ENCODE measurements at regions not wholly inside any gene's neighbourhood (a gene's known extent, or its start where the extent isn't known, plus 50 kb on each side); places are given as distances from the start of the nearest gene placed in this dataset.

DNA sequence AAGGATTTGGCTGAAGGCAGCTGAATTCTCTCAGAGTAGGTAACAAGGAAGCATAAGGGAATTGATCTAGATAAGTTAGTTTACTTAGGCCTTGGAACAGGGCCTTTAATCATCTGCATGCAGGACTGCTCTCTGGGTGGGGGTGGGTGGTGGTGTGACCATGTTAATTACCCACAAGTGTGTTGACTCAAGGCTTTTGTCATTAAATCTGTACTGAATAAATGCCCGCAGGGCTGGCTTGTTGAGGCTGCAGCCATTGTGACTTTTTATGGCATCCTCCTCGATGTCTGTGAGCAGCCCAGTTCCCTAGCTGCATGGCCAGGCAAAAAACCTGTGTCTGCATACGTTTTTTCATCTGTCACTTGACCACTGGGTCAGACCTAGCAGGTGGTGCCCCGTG lies 63.5 kb upstream of the ASCC3 start:
- no peak for DNase-seq (ENCODE audit: low read depth, low spot score)

DNA sequence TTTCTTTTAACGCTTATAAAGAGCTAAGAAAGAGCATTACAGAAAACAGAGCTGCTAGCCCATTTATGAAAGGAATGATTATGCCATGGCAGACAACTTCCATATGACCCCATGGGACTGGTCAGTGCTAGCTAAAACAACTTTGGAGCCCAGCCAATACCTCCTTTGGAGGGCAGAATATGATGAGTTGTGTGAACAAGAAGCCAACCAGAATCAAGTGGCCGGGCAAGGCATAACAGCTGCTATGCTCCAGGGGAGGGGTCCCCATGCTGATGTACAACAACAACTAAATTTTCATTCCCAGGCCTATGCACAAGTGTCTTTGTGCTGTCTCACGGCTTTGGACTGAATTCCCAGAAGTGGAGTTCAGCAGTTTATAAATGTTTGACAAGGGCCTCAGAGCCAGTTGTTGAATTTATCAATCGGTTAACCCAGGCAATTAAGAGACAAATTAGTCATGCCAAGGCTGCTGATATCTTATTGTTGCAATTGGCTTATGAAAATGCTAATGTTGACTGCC lies 65.0 kb upstream of the ASCC3 start:
- no peak for DNase-seq (ENCODE audit: low read depth, low spot score)

GRCh38 chr6:100946711-100947110 lies 65.6 kb upstream of the ASCC3 start:
- DNase-seq (ENCODE audit: low read depth, low spot score) = no peak

- DNase-seq (ENCODE audit: low read depth, low spot score) = no peak
Measured at GRCh38 chr6:100948381-100949133, 67.4 kb upstream of the ASCC3 start.

GRCh38 chr6:100952006-100952405 lies 70.9 kb upstream of the ASCC3 start:
- DNase-seq (ENCODE audit: low read depth, low spot score) = no peak

DNA sequence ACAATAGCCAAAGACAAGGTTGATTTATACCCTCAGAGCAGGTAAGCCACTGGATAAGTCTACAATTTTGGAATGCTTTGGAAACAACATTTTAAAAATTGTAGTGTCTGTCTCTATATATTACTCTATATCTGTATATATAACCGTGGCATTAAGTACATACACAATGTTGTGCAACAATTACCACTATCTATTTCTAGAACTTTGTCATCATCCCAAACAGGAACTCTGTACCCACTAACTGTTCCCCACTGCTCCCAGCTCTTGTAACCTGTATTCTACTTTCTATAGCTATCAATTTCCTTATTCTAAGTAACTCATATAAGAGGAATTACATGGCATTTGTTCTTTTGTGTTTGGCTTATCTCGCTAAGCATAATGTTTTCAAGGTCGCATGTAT lies 78.2 kb upstream of the ASCC3 start:
- DNase-seq (ENCODE audit: low read depth, low spot score) = no peak

DNA sequence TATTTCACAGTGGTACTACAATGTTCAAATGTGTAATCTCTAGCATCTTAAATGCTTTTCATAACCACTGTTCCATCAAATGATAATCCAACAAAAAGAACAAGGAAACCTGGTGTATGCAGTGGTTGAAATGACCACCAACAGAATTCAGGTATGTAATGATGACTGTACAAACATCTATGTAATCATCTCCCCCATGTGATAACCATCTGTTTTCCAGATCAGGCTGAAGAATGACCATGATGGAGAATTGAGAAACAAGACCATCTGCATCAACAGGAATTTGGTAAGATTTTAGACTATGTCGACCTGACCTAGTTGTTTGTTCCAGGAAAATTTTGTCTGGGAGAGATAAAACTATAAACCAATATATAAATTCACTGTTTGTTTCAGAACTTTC lies 81.3 kb upstream of the ASCC3 start:
- DNase-seq (ENCODE audit: low read depth, low spot score) = no peak

GRCh38 chr6:100965067-100965466 lies 83.9 kb upstream of the ASCC3 start:
- no peak for DNase-seq (ENCODE audit: low read depth, low spot score)

DNA sequence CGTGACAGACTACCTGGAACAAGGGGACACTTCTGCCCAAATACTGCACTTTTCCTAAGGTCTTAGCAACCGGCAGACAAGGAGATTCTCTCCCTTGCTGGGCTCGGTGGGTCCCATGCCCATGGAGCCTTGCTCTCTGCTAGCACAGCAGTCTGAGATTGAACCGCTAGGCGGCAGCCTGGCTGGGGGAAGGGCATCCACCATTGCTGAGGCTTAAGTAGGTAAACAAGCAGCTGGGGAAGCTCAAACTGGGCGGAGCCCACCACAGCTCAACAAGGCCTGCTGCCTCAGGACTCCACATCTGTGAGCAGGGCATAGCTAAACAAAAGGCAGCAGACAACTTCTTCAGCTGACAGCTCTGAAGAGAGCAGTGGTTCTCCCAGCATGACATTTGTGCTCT lies 87.8 kb upstream of the ASCC3 start:
- DNase-seq (ENCODE audit: low read depth, low spot score) = no peak

DNA sequence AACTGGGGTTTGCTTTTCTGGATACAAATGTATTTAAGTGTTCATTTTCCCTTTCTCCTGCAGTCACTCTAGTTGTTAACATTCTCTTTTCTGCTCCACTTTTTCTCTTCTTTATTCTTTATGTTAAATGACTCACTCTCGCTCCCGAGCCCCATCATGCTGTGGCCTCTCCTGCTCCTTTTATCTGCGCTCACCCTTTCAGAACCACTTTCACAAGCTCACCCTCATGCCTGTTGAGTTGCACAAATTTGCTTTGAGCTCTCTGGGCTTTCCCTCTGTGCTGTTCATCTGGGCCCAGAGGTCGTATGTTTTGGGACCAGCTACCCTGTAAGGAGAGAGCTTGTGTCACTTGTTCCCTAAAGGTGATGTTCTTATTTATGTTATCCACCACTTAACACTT lies 98.1 kb upstream of the ASCC3 start:
- no peak for DNase-seq (ENCODE audit: low read depth, low spot score)

- no peak for DNase-seq (ENCODE audit: low read depth, low spot score)
Measured at GRCh38 chr6:100980949-100981348, 99.8 kb upstream of the ASCC3 start.

GRCh38 chr6:100986921-100987320 lies 105.8 kb upstream of the ASCC3 start:
- no peak for DNase-seq (ENCODE audit: low read depth, low spot score)

GRCh38 chr6:100987556-100987955 lies 106.4 kb upstream of the ASCC3 start:
- no peak for DNase-seq (ENCODE audit: low read depth, low spot score)

GRCh38 chr6:100988391-100988984 lies 107.4 kb upstream of the ASCC3 start:
- no peak for DNase-seq (ENCODE audit: low read depth, low spot score)

DNA sequence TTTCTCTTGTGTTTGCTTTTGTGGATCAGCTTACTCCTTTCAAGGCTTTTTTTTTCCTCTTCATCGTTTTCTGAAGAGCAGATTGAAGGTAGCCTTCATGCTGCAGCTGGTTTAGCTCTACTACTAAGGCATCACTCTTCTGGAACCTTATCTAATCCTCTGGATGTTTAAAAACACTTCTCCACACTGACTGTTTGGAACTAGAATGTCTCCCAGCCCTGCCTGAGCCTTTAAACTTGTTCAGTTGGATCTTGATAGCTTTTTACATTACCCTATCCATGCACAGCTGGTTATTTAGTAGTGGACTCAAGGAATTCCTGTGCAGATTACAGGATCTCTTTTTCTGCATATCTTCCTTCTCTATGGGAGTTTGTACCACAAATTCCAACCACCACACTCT lies 108.9 kb upstream of the ASCC3 start:
- DNase-seq (ENCODE audit: low read depth, low spot score) = no peak

GRCh38 chr6:100996409-100996808 lies 115.3 kb upstream of the ASCC3 start:
- DNase-seq (ENCODE audit: low read depth, low spot score) = no peak

GRCh38 chr6:100998111-100998510 lies 117.0 kb upstream of the ASCC3 start:
- peak; percentile 11 for DNase-seq (ENCODE audit: low read depth, low spot score)

- DNase-seq (ENCODE audit: low read depth, low spot score) = no peak
Measured at GRCh38 chr6:100999034-100999597, 118.0 kb upstream of the ASCC3 start.

- DNase-seq (ENCODE audit: low read depth, low spot score) = no peak
Measured at GRCh38 chr6:101000341-101000740, 119.2 kb upstream of the ASCC3 start.

GRCh38 chr6:101001012-101001411 lies 119.9 kb upstream of the ASCC3 start:
- no peak for DNase-seq (ENCODE audit: low read depth, low spot score)

GRCh38 chr6:101001607-101002006 lies 120.5 kb upstream of the ASCC3 start:
- DNase-seq (ENCODE audit: low read depth, low spot score) = no peak

DNA sequence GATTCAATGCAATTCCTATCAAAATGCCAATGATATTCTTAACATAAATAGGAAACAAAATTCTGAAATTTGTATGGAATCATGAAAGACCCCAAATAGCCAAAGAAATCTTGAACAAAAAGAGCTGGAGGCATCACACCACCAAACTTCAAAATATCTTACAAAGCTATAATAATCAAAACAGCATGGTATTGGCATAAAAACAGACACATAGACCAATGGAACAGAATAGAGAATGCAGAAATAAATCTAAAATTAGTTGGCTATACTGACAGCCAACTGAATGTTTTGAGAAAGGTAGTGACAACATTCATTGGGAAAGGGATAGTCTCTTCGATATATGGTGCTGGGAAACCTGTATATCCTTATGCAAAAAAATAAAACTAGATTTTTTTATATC lies 121.9 kb upstream of the ASCC3 start:
- DNase-seq (ENCODE audit: low read depth, low spot score) = no peak

DNA sequence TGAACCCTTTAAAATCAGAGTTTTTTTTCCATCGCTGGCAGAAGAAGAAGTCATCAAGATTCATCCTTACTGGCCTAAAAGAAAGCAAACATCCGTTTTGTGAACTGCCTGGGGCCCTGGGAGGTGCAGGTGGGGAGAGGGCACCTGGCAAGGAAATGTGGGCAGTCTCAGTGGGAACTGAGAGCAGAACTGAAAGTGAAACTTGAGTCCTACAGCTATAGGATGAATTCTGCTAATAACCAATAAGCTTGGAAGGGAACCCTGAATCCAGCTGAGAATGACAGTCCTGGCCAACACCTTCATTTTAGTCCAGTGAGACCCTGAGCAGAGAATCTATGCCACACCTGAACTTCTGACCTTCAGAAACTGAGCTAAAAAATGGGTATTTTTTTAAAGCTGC lies 130.1 kb upstream of the ASCC3 start:
- DNase-seq (ENCODE audit: low read depth, low spot score) = no peak
